DND-41 (cell line): ENCODE measurements at regions not wholly inside any gene's neighbourhood (a gene's known extent, or its start where the extent isn't known, plus 50 kb on each side); places are given as distances from the start of the nearest gene placed in this dataset.

Experiments
- ATAC-seq: fragments of 200-7000 bp; cut with Tn5 transposase; 3 replicates; pipeline ENCODE4 v1.9.1; 2021; ENCODE audit warnings: low read depth; ENCODE audit not compliant: insufficient read depth
- DNase-seq: peaks from one replicate; pipeline ENCODE4 v3.0.0-alpha.2; 2020
- H2AFZ ChIP-seq: 2 replicates; pipeline ENCODE4 v1.6.0; 2012; ENCODE audit warnings: low read depth, low read length
- H3K27ac ChIP-seq: 2 replicates; pipeline ENCODE4 v1.5.1; 2012; ENCODE audit warnings: low read length, inconsistent platforms
- H3K27me3 ChIP-seq: fragments of 200-600 bp; sonication (generic); 2 replicates; pipeline ENCODE4 v1.6.0; 2012; ENCODE audit warnings: low read length, mild to moderate bottlenecking, inconsistent platforms; ENCODE audit not compliant: insufficient read depth, poor library complexity
- H3K36me3 ChIP-seq: 2 replicates; pipeline ENCODE4 v1.5.1; 2012; ENCODE audit warnings: low read length, inconsistent platforms; ENCODE audit not compliant: insufficient read depth
- H3K4me1 ChIP-seq: 2 replicates; pipeline ENCODE4 v1.5.1; 2012; ENCODE audit warnings: mild to moderate bottlenecking, low read length; ENCODE audit not compliant: insufficient read depth
- H3K4me2 ChIP-seq: 2 replicates; pipeline ENCODE4 v1.6.0; 2012; ENCODE audit warnings: mild to moderate bottlenecking, moderate library complexity, low read length, inconsistent platforms; ENCODE audit not compliant: insufficient read depth
- H3K4me3 ChIP-seq, 2 experiments: fragments of 200-600 bp in 1 of 2; shearing (Covaris generic) in 1 of 2; 2 replicates each; pipeline ENCODE4 v1.5.1; 2012 to 2016; ENCODE audit warnings: inconsistent platforms in 2 of 2, low read length in 2 of 2, mild to moderate bottlenecking in 2 of 2, low read depth in 1 of 2, moderate library complexity in 1 of 2
- H3K79me2 ChIP-seq: 2 replicates; pipeline ENCODE4 v1.6.0; 2012; ENCODE audit warnings: low read length, inconsistent platforms; ENCODE audit not compliant: insufficient read depth
- H3K9ac ChIP-seq: 2 replicates; pipeline ENCODE4 v1.6.0; 2012; ENCODE audit warnings: low read depth, mild to moderate bottlenecking, inconsistent platforms, low read length, moderate library complexity
- H3K9me3 ChIP-seq: 2 replicates; pipeline ENCODE4 v1.5.1; 2012; ENCODE audit warnings: low read length, moderate library complexity, mild to moderate bottlenecking, inconsistent platforms; ENCODE audit not compliant: insufficient read depth, severe bottlenecking
- H4K20me1 ChIP-seq: 2 replicates; pipeline ENCODE4 v1.6.0; 2012; ENCODE audit warnings: low read length; ENCODE audit not compliant: insufficient read depth
- EZH2 ChIP-seq: IDR thresholded peaks from 3 replicates; pipeline ENCODE4 v1.6.1; 2012; ENCODE audit warnings: borderline replicate concordance, low read depth, mild to moderate bottlenecking, moderate library complexity, low read length, inconsistent platforms; ENCODE audit not compliant: severe bottlenecking
- TF ChIP-seq, protein P1 (sequence below): IDR thresholded peaks from 2 replicates; pipeline ENCODE4 v1.5.1; 2012; ENCODE audit warnings: borderline replicate concordance, low read length, moderate library complexity, mild to moderate bottlenecking; ENCODE audit not compliant: poor library complexity, severe bottlenecking; ENCODE audit errors: extremely low read depth

- H3K27me3 ChIP-seq = no peaks in the 10 kb centered on the region
- H3K9me3 ChIP-seq = no peaks in the 10 kb centered on the region
- no peak overlapping the region for H2AFZ ChIP-seq
- no peak overlapping the region for H3K4me2 ChIP-seq
- H3K4me1 ChIP-seq = no peaks in the 10 kb centered on the region
- no peak overlapping the region for H3K27ac ChIP-seq
- no peaks in the 10 kb centered on the region for H3K36me3 ChIP-seq
- no peak overlapping the region for H3K9ac ChIP-seq
- no peak overlapping the region for H3K4me3 ChIP-seq
- no peaks in the 10 kb centered on the region for H4K20me1 ChIP-seq
- H3K79me2 ChIP-seq = no peaks in the 10 kb centered on the region
- DNase-seq (no peak), ATAC-seq (no peak)
- TF ChIP-seq, protein P1, sequence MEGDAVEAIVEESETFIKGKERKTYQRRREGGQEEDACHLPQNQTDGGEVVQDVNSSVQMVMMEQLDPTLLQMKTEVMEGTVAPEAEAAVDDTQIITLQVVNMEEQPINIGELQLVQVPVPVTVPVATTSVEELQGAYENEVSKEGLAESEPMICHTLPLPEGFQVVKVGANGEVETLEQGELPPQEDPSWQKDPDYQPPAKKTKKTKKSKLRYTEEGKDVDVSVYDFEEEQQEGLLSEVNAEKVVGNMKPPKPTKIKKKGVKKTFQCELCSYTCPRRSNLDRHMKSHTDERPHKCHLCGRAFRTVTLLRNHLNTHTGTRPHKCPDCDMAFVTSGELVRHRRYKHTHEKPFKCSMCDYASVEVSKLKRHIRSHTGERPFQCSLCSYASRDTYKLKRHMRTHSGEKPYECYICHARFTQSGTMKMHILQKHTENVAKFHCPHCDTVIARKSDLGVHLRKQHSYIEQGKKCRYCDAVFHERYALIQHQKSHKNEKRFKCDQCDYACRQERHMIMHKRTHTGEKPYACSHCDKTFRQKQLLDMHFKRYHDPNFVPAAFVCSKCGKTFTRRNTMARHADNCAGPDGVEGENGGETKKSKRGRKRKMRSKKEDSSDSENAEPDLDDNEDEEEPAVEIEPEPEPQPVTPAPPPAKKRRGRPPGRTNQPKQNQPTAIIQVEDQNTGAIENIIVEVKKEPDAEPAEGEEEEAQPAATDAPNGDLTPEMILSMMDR = no peak
- TF ChIP-seq EZH2 = no peak
Observed at GRCh38 chr5:97377582-97377981, 194.5 kb upstream of the RIOK2 start.

DNA sequence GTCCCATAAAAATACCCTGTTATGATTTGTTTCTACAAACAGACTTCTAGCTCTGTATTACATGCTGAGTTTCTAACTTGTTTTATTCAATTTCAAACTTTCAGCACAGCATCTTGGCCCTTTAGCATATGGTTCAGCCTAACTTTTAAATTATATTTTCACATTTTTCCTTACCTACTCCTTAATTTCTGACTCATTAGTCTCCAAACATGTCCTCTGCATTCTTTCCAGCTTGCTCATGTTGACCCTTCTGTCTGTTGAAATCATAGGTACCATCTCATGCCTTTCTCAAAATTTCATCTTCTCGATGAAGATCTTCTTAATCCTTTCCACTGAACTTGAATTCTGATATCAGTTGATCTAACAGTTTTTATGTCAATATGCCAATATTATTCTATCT is 200.9 kb upstream of the RIOK2 start:
- no peak for TF ChIP-seq EZH2
- TF ChIP-seq, protein P1 = no peak

GRCh38 chr5:97388794-97389193 is 205.7 kb upstream of the RIOK2 start:
- TF ChIP-seq, protein P1 = no peak
- no peak for TF ChIP-seq EZH2
- H3K4me1 ChIP-seq = no peaks in the 10 kb centered on the region
- peaks cover 7% of the 10 kb centered on the region for H3K9me3 ChIP-seq
- H2AFZ ChIP-seq = no peak overlapping the region
- H3K36me3 ChIP-seq = no peaks in the 10 kb centered on the region
- no peak overlapping the region for H3K27ac ChIP-seq
- DNase-seq (no peak), ATAC-seq (no peak)
- H3K9ac ChIP-seq = no peak overlapping the region
- no peaks in the 10 kb centered on the region for H4K20me1 ChIP-seq
- no peak overlapping the region for H3K4me2 ChIP-seq
- H3K4me3 ChIP-seq = no peak overlapping the region
- H3K27me3 ChIP-seq = no peaks in the 10 kb centered on the region
- no peaks in the 10 kb centered on the region for H3K79me2 ChIP-seq

More for the DNA sequence above, 200.9 kb upstream of the RIOK2 start:
- H3K9me3 ChIP-seq = no peaks in the 10 kb centered on the region
- no peak overlapping the region for H3K4me2 ChIP-seq
- no peak overlapping the region for H3K9ac ChIP-seq
- no peak overlapping the region for H3K4me3 ChIP-seq
- no peaks in the 10 kb centered on the region for H3K36me3 ChIP-seq
- H2AFZ ChIP-seq = no peak overlapping the region
- no peaks in the 10 kb centered on the region for H3K79me2 ChIP-seq
- no peaks in the 10 kb centered on the region for H3K27me3 ChIP-seq
- ATAC-seq (no peak), DNase-seq (no peak)
- H3K27ac ChIP-seq = no peak overlapping the region
- no peaks in the 10 kb centered on the region for H3K4me1 ChIP-seq
- no peaks in the 10 kb centered on the region for H4K20me1 ChIP-seq

- H3K9me3 ChIP-seq = peaks cover under 1% of the 10 kb centered on the region
- H3K4me1 ChIP-seq = no peaks in the 10 kb centered on the region
- H3K4me3 ChIP-seq = no peak overlapping the region
- no peaks in the 10 kb centered on the region for H3K79me2 ChIP-seq
- no peak overlapping the region for H3K27ac ChIP-seq
- no peak overlapping the region for H2AFZ ChIP-seq
- DNase-seq = no peak
- TF ChIP-seq, protein P1 = no peak
- no peak for TF ChIP-seq EZH2
- ATAC-seq = no peak
- H3K4me2 ChIP-seq = no peak overlapping the region
- H3K9ac ChIP-seq = no peak overlapping the region
- no peaks in the 10 kb centered on the region for H4K20me1 ChIP-seq
- no peaks in the 10 kb centered on the region for H3K27me3 ChIP-seq
- H3K36me3 ChIP-seq = no peaks in the 10 kb centered on the region
Observed at GRCh38 chr5:97400537-97400936, 217.5 kb upstream of the RIOK2 start.
